Endothelial cell of umbilical vein (primary cell): ENCODE measurements at regions not wholly inside any gene's neighbourhood (a gene's known extent, or its start where the extent isn't known, plus 50 kb on each side); places are given as distances from the start of the nearest gene placed in this dataset.

Source experiments
- EZH2 ChIP-seq: IDR thresholded peaks from 2 replicates; pipeline ENCODE4 v1.6.1; 2012; ENCODE audit warnings: borderline replicate concordance, low read depth, mild to moderate bottlenecking, moderate library complexity, low read length, inconsistent platforms; ENCODE audit not compliant: severe bottlenecking
- FOS ChIP-seq: IDR thresholded peaks from 2 replicates; pipeline ENCODE4 v1.6.1; 2011; ENCODE audit warnings: mild to moderate bottlenecking, low read length, moderate library complexity, borderline replicate concordance; ENCODE audit not compliant: insufficient read depth
- GATA2 ChIP-seq: IDR thresholded peaks from 2 replicates; pipeline ENCODE4 v1.7.0; 2011; ENCODE audit warnings: low read depth, mild to moderate bottlenecking, moderate library complexity, mixed read lengths, low read length; ENCODE audit not compliant: insufficient read length, insufficient read depth
- JUN ChIP-seq: IDR thresholded peaks from 2 replicates; pipeline ENCODE4 v1.6.1; 2011; ENCODE audit warnings: borderline replicate concordance, low read depth; ENCODE audit not compliant: insufficient read length, insufficient read depth
- MYC ChIP-seq: IDR thresholded peaks from one replicate; pipeline ENCODE4 v1.6.1; 2011; ENCODE audit warnings: mild to moderate bottlenecking, low read depth, low read length
- POLR2A ChIP-seq: IDR thresholded peaks from 2 replicates; pipeline ENCODE4 v1.6.1; 2012; ENCODE audit warnings: low read depth, mild to moderate bottlenecking, control low read depth, low read length
- POLR2AphosphoS5 ChIP-seq: IDR thresholded peaks from 2 replicates; pipeline ENCODE4 v1.6.1; 2012; ENCODE audit warnings: low read depth, mild to moderate bottlenecking, control low read depth, low read length, moderate library complexity; ENCODE audit not compliant: insufficient read depth
- TF ChIP-seq, protein P1 (sequence below), 2 donors: IDR thresholded peaks; 1 replicate in 1 of 2; 2 replicates in 1 of 2; pipeline ENCODE4 v1.5.1; 2011; ENCODE audit warnings: low read length in 2 of 2, mild to moderate bottlenecking in 2 of 2, moderate library complexity in 2 of 2, control low read depth in 1 of 2, inconsistent platforms in 1 of 2, low read depth in 1 of 2; ENCODE audit not compliant: insufficient read depth in 1 of 2; ENCODE audit errors: extremely low read depth in 1 of 2
- TF ChIP-seq, protein P2 (sequence below): IDR thresholded peaks from 2 replicates; pipeline ENCODE4 v1.6.1; 2011; ENCODE audit not compliant: insufficient read depth, insufficient read length

DNA sequence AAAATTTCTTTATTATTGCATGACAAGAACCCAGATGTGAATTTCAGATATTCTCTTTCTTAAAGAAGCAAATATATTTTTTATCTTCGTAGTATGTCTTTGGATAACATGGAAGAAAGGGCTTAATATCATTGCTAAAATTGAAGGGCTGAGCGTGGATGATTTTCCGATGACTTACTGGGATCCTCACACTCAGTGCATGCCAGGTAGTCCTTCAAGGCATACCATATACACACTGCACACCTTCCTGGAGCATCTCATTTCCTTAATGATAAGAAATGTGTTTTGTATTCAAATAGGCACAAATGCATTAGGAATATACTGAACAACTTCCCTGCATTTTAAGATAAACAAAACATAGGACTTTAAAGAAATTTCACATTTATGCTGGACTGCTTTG, 193.9 kb upstream of the MAP3K7 start:
- TF ChIP-seq, protein P1, sequence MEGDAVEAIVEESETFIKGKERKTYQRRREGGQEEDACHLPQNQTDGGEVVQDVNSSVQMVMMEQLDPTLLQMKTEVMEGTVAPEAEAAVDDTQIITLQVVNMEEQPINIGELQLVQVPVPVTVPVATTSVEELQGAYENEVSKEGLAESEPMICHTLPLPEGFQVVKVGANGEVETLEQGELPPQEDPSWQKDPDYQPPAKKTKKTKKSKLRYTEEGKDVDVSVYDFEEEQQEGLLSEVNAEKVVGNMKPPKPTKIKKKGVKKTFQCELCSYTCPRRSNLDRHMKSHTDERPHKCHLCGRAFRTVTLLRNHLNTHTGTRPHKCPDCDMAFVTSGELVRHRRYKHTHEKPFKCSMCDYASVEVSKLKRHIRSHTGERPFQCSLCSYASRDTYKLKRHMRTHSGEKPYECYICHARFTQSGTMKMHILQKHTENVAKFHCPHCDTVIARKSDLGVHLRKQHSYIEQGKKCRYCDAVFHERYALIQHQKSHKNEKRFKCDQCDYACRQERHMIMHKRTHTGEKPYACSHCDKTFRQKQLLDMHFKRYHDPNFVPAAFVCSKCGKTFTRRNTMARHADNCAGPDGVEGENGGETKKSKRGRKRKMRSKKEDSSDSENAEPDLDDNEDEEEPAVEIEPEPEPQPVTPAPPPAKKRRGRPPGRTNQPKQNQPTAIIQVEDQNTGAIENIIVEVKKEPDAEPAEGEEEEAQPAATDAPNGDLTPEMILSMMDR (IDR thresholded peaks at IDR 0.05; ENCODE audit: extremely low read depth in 1 of 2, insufficient read depth in 1 of 2, low read depth in 1 of 2, low read length in 2 of 2): no peak
- TF ChIP-seq, protein P2, sequence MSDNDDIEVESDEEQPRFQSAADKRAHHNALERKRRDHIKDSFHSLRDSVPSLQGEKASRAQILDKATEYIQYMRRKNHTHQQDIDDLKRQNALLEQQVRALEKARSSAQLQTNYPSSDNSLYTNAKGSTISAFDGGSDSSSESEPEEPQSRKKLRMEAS: no peak
- TF ChIP-seq POLR2A (no peak), EZH2 (no peak), POLR2AphosphoS5 (no peak), JUN (no peak), MYC (no peak), GATA2 (no peak), FOS (no peak)
